Erythroblast (primary cell): ENCODE measurements at regions not wholly inside any gene's neighbourhood (a gene's known extent, or its start where the extent isn't known, plus 50 kb on each side); places are given as distances from the start of the nearest gene placed in this dataset.

ENCODE experiments used
- DNase-seq, 2 experiments: peaks; one replicate each; lab custom pipeline; 2025; lab: John Stamatoyannopoulos, UW
- GATA1 ChIP-seq: IDR thresholded peaks from 2 replicates; pipeline ENCODE4 v1.6.1; 2011; ENCODE audit warnings: low read depth, mild to moderate bottlenecking, control low read depth, low read length, moderate library complexity
- POLR2A ChIP-seq: IDR thresholded peaks from 2 replicates; pipeline ENCODE4 v1.6.1; 2011; ENCODE audit warnings: mild to moderate bottlenecking, low read length

GRCh38 chr2:18927525-18928232 lies 338.3 kb upstream of the NT5C1B start:
- no peak for DNase-seq
- TF ChIP-seq GATA1 (no peak), POLR2A (no peak)

- no peak for DNase-seq
- TF ChIP-seq POLR2A (no peak), GATA1 (no peak)
Observed at GRCh38 chr2:18926631-18927524, 337.5 kb upstream of the NT5C1B start.

- TF ChIP-seq POLR2A, result no peak
- no peak for TF ChIP-seq GATA1
- no peak for DNase-seq
Observed at GRCh38 chr2:18925296-18925695, 335.9 kb upstream of the NT5C1B start.

GRCh38 chr2:18924886-18925285 lies 335.5 kb upstream of the NT5C1B start:
- TF ChIP-seq POLR2A (no peak), GATA1 (no peak)
- DNase-seq, result no peak

GRCh38 chr2:18924386-18924785 lies 335.0 kb upstream of the NT5C1B start:
- TF ChIP-seq POLR2A, result no peak
- TF ChIP-seq GATA1, result no peak
- DNase-seq, result no peak

- TF ChIP-seq GATA1, result no peak
- no peak for TF ChIP-seq POLR2A
- no peak for DNase-seq
Observed at GRCh38 chr2:18922276-18922675, 332.9 kb upstream of the NT5C1B start.

- TF ChIP-seq GATA1 (no peak), POLR2A (no peak)
- no peak for DNase-seq
Observed at GRCh38 chr2:18918280-18918679, 328.9 kb upstream of the NT5C1B start.

GRCh38 chr2:18915227-18915626 lies 325.9 kb upstream of the NT5C1B start:
- no peak for TF ChIP-seq GATA1
- DNase-seq, result no peak

- TF ChIP-seq POLR2A (no peak), GATA1 (no peak)
- DNase-seq, result no peak
Observed at GRCh38 chr2:18913512-18913911, 324.1 kb upstream of the NT5C1B start.

GRCh38 chr2:18912225-18912888 lies 323.0 kb upstream of the NT5C1B start:
- DNase-seq, result no peak
- TF ChIP-seq GATA1, result no peak
- TF ChIP-seq POLR2A, result no peak

- TF ChIP-seq POLR2A (no peak), GATA1 (no peak)
- no peak for DNase-seq
Observed at GRCh38 chr2:18911416-18911815, 322.0 kb upstream of the NT5C1B start.

- TF ChIP-seq GATA1 (no peak), POLR2A (no peak)
- DNase-seq, result no peak
Observed at GRCh38 chr2:18910843-18911242, 321.5 kb upstream of the NT5C1B start.

- no peak for DNase-seq
- TF ChIP-seq GATA1 (no peak), POLR2A (no peak)
Observed at GRCh38 chr2:18907937-18908336, 318.6 kb upstream of the NT5C1B start.

- TF ChIP-seq GATA1, result no peak
- TF ChIP-seq POLR2A, result no peak
- no peak for DNase-seq
Observed at GRCh38 chr2:18907508-18907907, 318.1 kb upstream of the NT5C1B start.

GRCh38 chr2:18903750-18904149 lies 314.4 kb upstream of the NT5C1B start:
- TF ChIP-seq POLR2A, result no peak
- no peak for TF ChIP-seq GATA1
- DNase-seq, result no peak

GRCh38 chr2:18901242-18901641 lies 311.9 kb upstream of the NT5C1B start:
- no peak for DNase-seq
- TF ChIP-seq POLR2A (no peak), GATA1 (no peak)
